ENCODE measurements at regions not wholly inside any gene's neighbourhood (a gene's known extent, or its start where the extent isn't known, plus 50 kb on each side); places are given as distances from the start of the nearest gene placed in this dataset.

DNA sequence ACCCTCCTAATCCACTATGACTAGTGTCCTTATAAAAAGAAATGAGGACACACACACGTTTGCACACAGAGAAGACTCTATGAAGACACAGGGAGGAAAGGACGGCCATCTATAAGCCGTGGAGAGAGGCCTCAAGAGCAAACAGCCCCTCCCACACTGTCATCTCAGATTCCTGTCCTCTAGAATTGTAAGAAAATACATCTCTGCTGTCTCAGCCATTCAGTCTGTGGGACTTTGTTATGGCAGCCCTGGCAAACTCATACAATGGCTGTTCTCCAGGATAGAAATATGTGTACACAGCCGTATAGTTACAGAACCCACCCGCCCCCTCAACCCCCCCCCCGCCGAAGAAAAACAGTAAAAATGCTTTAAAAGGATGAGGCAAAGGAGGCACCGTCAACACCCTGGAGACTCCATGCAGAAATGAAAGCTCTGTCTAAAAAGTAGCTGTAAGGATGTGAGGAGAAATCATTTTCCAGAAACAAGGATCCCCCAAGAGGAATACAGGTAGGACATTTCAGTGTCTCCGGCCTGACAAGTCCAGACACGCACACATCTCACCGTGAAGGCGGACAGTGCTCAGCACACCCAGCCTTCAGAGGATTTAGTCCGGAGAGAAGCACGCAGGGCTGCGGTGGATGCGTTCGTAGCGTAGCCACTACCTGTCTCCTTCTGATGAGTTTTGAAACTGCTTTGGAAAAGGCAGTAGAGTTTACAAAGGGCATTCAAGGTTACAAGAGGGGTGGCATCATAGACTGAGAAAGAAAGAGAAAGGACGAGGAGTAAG is 110.8 kb upstream of the ERCC6L2 start:
- TF ChIP-seq ZNF404 (tag by site-specific recombination; IDR thresholded peaks at IDR 0.05): no peak
- TF ChIP-seq CTCF (tag by site-specific recombination; IDR thresholded peaks at IDR 0.05): no peak
- TF ChIP-seq, protein P1, sequence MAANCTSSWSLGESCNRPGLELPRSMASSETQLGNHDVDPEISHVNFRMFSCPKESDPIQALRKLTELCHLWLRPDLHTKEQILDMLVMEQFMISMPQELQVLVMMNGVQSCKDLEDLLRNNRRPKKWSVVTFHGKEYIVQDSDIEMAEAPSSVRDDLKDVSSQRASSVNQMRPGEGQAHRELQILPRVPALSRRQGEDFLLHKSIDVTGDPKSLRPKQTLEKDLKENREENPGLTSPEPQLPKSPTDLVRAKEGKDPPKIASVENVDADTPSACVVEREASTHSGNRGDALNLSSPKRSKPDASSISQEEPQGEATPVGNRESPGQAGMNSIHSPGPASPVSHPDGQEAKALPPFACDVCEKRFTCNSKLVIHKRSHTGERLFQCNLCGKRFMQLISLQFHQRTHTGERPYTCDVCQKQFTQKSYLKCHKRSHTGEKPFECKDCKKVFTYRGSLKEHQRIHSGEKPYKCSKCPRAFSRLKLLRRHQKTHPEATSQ (tag by site-specific recombination; IDR thresholded peaks at IDR 0.05): no peak
- TF ChIP-seq, protein P2, sequence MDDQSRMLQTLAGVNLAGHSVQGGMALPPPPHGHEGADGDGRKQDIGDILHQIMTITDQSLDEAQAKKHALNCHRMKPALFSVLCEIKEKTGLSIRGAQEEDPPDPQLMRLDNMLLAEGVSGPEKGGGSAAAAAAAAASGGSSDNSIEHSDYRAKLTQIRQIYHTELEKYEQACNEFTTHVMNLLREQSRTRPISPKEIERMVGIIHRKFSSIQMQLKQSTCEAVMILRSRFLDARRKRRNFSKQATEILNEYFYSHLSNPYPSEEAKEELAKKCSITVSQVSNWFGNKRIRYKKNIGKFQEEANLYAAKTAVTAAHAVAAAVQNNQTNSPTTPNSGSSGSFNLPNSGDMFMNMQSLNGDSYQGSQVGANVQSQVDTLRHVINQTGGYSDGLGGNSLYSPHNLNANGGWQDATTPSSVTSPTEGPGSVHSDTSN (CRISPR knock-in tag; IDR thresholded peaks at IDR 0.05): no peak
- no peak for TF ChIP-seq ZNF2 (tag by site-specific recombination; IDR thresholded peaks at IDR 0.05)
- TF ChIP-seq ZNF341 (tag by site-specific recombination; IDR thresholded peaks at IDR 0.05; ENCODE audit: low read depth): no peak
- TF ChIP-seq WT1 (tag by site-specific recombination; IDR thresholded peaks at IDR 0.05): peak; percentile 71; the same call in 1 of the 2 replicates
- no peak for TF ChIP-seq ZNF548 (tag by site-specific recombination; IDR thresholded peaks at IDR 0.05)
- TF ChIP-seq ZNF354C (tag by site-specific recombination; IDR thresholded peaks at IDR 0.05; ENCODE audit: borderline replicate concordance, low read depth): no peak
